ENCODE measurements at regions not wholly inside any gene's neighbourhood (a gene's known extent, or its start where the extent isn't known, plus 50 kb on each side); places are given as distances from the start of the nearest gene placed in this dataset.

- TF ChIP-seq CTCF (IDR thresholded peaks at IDR 0.05) (no peak), EP300 (IDR thresholded peaks at IDR 0.05) (no peak)
Observed at GRCh38 chr11:10377183-10377582, 72.3 kb downstream of the ADM start.
